A549 (cell line): ENCODE measurements at regions not wholly inside any gene's neighbourhood (a gene's known extent, or its start where the extent isn't known, plus 50 kb on each side); places are given as distances from the start of the nearest gene placed in this dataset.

Source experiments
- ATAC-seq, 2 experiments: fragments of 200-7000 bp in 1 of 2; fragments of >200 bp in 1 of 2; cut with Nextera tagmentation in 1 of 2; cut with Tn5 transposase in 1 of 2; 3 replicates each; pipeline versions ENCODE4 v1.8.0 to v1.9.1; 2018 to 2020; ENCODE audit warnings: mild to moderate bottlenecking in 1 of 2, moderate library complexity in 1 of 2
- CTCF ChIA-PET: fragments of 300-600 bp; sonication (Branson Sonifier 250); formaldehyde crosslinking; extraction: SDS; loops from one replicate; lab custom pipeline; 2021; ENCODE audit warnings: antibody characterized with exemption, inconsistent platforms; lab: Yijun Ruan, JAX
- POLR2A ChIA-PET: fragments of 350-600 bp; formaldehyde crosslinking; extraction: SDS; loops from one replicate; lab custom pipeline; 2021; ENCODE audit warnings: antibody characterized with exemption, inconsistent platforms; lab: Yijun Ruan, JAX
- DNase-seq, 2 experiments: peaks; one replicate each; pipeline versions ENCODE4 v3.0.0 to v3.0.0-alpha.2; 2011 to 2016; ENCODE audit warnings: low read depth in 1 of 2, low spot score in 1 of 2
- FAIRE-seq: peaks from 2 replicates; lab custom pipeline; 2011; peaks lifted over from hg19 to GRCh38; lab: Jason Lieb, UNC
- H3K27ac ChIP-seq, 2 experiments: fragments of >200 bp; sonication (Bioruptor Twin); formaldehyde crosslinking; 3 replicates each; pipeline ENCODE4 v1.5.1; 2016 to 2017
- H3K4me1 ChIP-seq: fragments of >200 bp; sonication (Bioruptor Twin); formaldehyde crosslinking; 3 replicates; pipeline ENCODE4 v1.6.1; 2016
- H3K4me2 ChIP-seq: fragments of >200 bp; sonication (Bioruptor Twin); formaldehyde crosslinking; 3 replicates; pipeline ENCODE4 v1.6.1; 2016
- H3K4me3 ChIP-seq: fragments of >200 bp; sonication (Bioruptor Twin); formaldehyde crosslinking; 3 replicates; pipeline ENCODE4 v1.5.1; 2016
- H3K9me3 ChIP-seq: fragments of >200 bp; sonication (Bioruptor Twin); formaldehyde crosslinking; 3 replicates; pipeline ENCODE4 v1.6.1; 2016
- BCL3 ChIP-seq: fragments of >200 bp; sonication (Bioruptor Twin); formaldehyde crosslinking; IDR thresholded peaks from 3 replicates; pipeline ENCODE4 v1.6.1; 2016
- CBX2 ChIP-seq: fragments of 200-600 bp; sonication (generic); IDR thresholded peaks from 2 replicates; pipeline ENCODE4 v1.6.1; 2016; ENCODE audit warnings: low read depth, mild to moderate bottlenecking, borderline replicate concordance
- E2F6 ChIP-seq: IDR thresholded peaks from 2 replicates; pipeline ENCODE4 v1.6.1; 2012; ENCODE audit warnings: low read depth, borderline replicate concordance
- EHMT2 ChIP-seq: fragments of 200-600 bp; sonication (generic); IDR thresholded peaks from 2 replicates; pipeline ENCODE4 v1.6.1; 2016; ENCODE audit warnings: antibody characterized with exemption, low read depth, mild to moderate bottlenecking, moderate library complexity
- EP300 ChIP-seq, 2 experiments: fragments of >200 bp; sonication (Bioruptor Twin); formaldehyde crosslinking; IDR thresholded peaks; 2 replicates in 1 of 2; 3 replicates in 1 of 2; pipeline ENCODE4 v1.6.1; 2016 to 2017
- FOSB ChIP-seq: fragments of 250-450 bp; sonication (Bioruptor Pico); IDR thresholded peaks from 2 replicates; pipeline ENCODE4 v1.5.0; 2020; ENCODE audit warnings: mild to moderate bottlenecking, moderate library complexity
- FOSL2 ChIP-seq, 2 experiments: fragments of 450-650 bp in 1 of 2; fragments of >200 bp in 1 of 2; sonication (Bioruptor Twin) in 1 of 2; formaldehyde crosslinking; IDR thresholded peaks; 2 replicates each; pipeline versions ENCODE4 v1.5.0 to v1.6.1; 2016 to 2020; ENCODE audit warnings: mild to moderate bottlenecking in 1 of 2, moderate library complexity in 1 of 2
- FOXS1 ChIP-seq: fragments of 250-450 bp; sonication (Bioruptor Pico); IDR thresholded peaks from 2 replicates; pipeline ENCODE4 v1.5.0; 2020; ENCODE audit warnings: mild to moderate bottlenecking, moderate library complexity
- GATA3 ChIP-seq: IDR thresholded peaks from 2 replicates; pipeline ENCODE4 v1.6.1; 2012; ENCODE audit warnings: borderline replicate concordance
- HEYL ChIP-seq: fragments of 250-450 bp; sonication (Bioruptor Pico); IDR thresholded peaks from 2 replicates; pipeline ENCODE4 v1.8.0; 2021; ENCODE audit warnings: mild to moderate bottlenecking, moderate library complexity
- HOXB5 ChIP-seq: fragments of 250-450 bp; sonication (Bioruptor Pico); IDR thresholded peaks from 2 replicates; pipeline ENCODE4 v1.5.0; 2020; ENCODE audit warnings: mild to moderate bottlenecking, moderate library complexity
- KDM5A ChIP-seq: fragments of 200-600 bp; sonication (generic); IDR thresholded peaks from 2 replicates; pipeline ENCODE4 v1.6.1; 2016; ENCODE audit warnings: antibody characterized with exemption, mild to moderate bottlenecking
- MAFK ChIP-seq: fragments of 450-650 bp; IDR thresholded peaks from 2 replicates; pipeline ENCODE4 v1.6.1; 2014; ENCODE audit not compliant: partially characterized antibody
- MAZ ChIP-seq: fragments of 150-350 bp; IDR thresholded peaks from 2 replicates; pipeline ENCODE4 v1.6.1; 2014; ENCODE audit warnings: antibody characterized with exemption, low read depth, low read length, borderline replicate concordance
- NFE2L2 ChIP-seq: fragments of 150-350 bp; conservative IDR thresholded peaks from 2 replicates; pipeline ENCODE4 v1.6.1; 2014; ENCODE audit warnings: low read length
- NR3C1 ChIP-seq: fragments of >200 bp; sonication (Bioruptor Twin); formaldehyde crosslinking; IDR thresholded peaks from 3 replicates; pipeline ENCODE4 v1.6.1; 2017
- PBX3 ChIP-seq: IDR thresholded peaks from 2 replicates; pipeline ENCODE4 v1.6.1; 2012
- POLR2A ChIP-seq: IDR thresholded peaks from 2 replicates; pipeline ENCODE4 v1.6.1; 2012; ENCODE audit warnings: mild to moderate bottlenecking, low read length
- RAD21 ChIP-seq, 2 experiments: fragments of >200 bp in 1 of 2; sonication (Bioruptor Twin) in 1 of 2; formaldehyde crosslinking in 1 of 2; IDR thresholded peaks in 1 of 2; conservative IDR thresholded peaks in 1 of 2; 2 replicates in 1 of 2; 3 replicates in 1 of 2; pipeline ENCODE4 v1.6.1; 2012 to 2018; ENCODE audit warnings: inconsistent platforms in 1 of 2
- REST ChIP-seq: fragments of 200-600 bp; sonication (generic); IDR thresholded peaks from 2 replicates; pipeline ENCODE4 v1.6.1; 2016; ENCODE audit warnings: antibody characterized with exemption, mild to moderate bottlenecking, moderate library complexity
- RFX5 ChIP-seq: fragments of 450-650 bp; IDR thresholded peaks from 2 replicates; pipeline ENCODE4 v1.7.1; 2014; ENCODE audit warnings: antibody characterized with exemption, mild to moderate bottlenecking, moderate library complexity
- RNF2 ChIP-seq: fragments of 200-600 bp; sonication (generic); IDR thresholded peaks from 2 replicates; pipeline ENCODE4 v1.6.1; 2016; ENCODE audit warnings: low read depth, mild to moderate bottlenecking, antibody characterized with exemption, moderate library complexity, borderline replicate concordance
- SREBF2 ChIP-seq: fragments of 450-650 bp; IDR thresholded peaks from 2 replicates; pipeline ENCODE4 v1.6.1; 2014; ENCODE audit warnings: mild to moderate bottlenecking, moderate library complexity
- TFCP2L1 ChIP-seq: fragments of 250-450 bp; sonication (Bioruptor Pico); IDR thresholded peaks from 2 replicates; pipeline ENCODE4 v1.5.0; 2021; ENCODE audit warnings: mild to moderate bottlenecking
- ZC3H11A ChIP-seq: fragments of 450-650 bp; IDR thresholded peaks from 2 replicates; pipeline ENCODE4 v1.6.1; 2014; ENCODE audit warnings: antibody characterized with exemption, mild to moderate bottlenecking
- ZFP36 ChIP-seq: fragments of 450-650 bp; IDR thresholded peaks from 2 replicates; pipeline ENCODE4 v1.6.1; 2014; ENCODE audit warnings: borderline replicate concordance; ENCODE audit not compliant: partially characterized antibody
- ZNF302 ChIP-seq: fragments of 250-450 bp; sonication (Bioruptor Pico); IDR thresholded peaks from 2 replicates; pipeline ENCODE4 v1.9.0; 2021; ENCODE audit warnings: inconsistent platforms, mild to moderate bottlenecking, moderate library complexity
- WGBS: methylation state at CpG from one replicate; pipeline ENCODE4 v1.1.6; 2017; ENCODE audit errors: missing lambda C conversion rate; 5-methylcytosine and 5-hydroxymethylcytosine counted together

- Histone ChIP-seq H3K4me3 (no peak overlapping the region), H3K4me1 (no peaks in the 10 kb centered on the region), H3K9me3 (no peaks in the 10 kb centered on the region), H3K4me2 (no peak overlapping the region), H3K27ac (no peak overlapping the region)
- no peak for ATAC-seq
- WGBS, result 53% methylated on average over 10 of the region's 10 CpGs
- no peak for TF ChIP-seq REST
- no peak for TF ChIP-seq HOXB5 (CRISPR knock-in tag)
- no peak for TF ChIP-seq NFE2L2
- no peak for TF ChIP-seq CBX2
- TF ChIP-seq SREBF2, result no peak
- TF ChIP-seq PBX3, result no peak
- no peak for TF ChIP-seq EP300 (IDR thresholded peaks at IDR 0.05)
- no peak for TF ChIP-seq EHMT2
- TF ChIP-seq MAZ, result no peak
- TF ChIP-seq HEYL (CRISPR knock-in tag), result no peak
- no peak for TF ChIP-seq POLR2A
- TF ChIP-seq RNF2, result no peak
- DNase-seq, result no peak
- ChIA-PET CTCF (no interaction called here), POLR2A (no interaction called here)
- FAIRE-seq, result no peak
Observed at GRCh38 chr1:38296047-38296446, 249.5 kb upstream of the POU3F1 start.

- no peak for DNase-seq
- CTCF ChIA-PET, result no interaction called here
- TF ChIP-seq KDM5A (no peak), NR3C1 (no peak), FOXS1 (no peak), ZFP36 (no peak), E2F6 (no peak), ZNF302 (CRISPR knock-in tag) (no peak), RNF2 (no peak), RAD21 (conservative IDR thresholded peaks at IDR 0.05 in 1 of 2, IDR thresholded peaks at IDR 0.05 in 1 of 2) (no peak), BCL3 (no peak), RFX5 (no peak), ZC3H11A (no peak), FOSB (CRISPR knock-in tag) (no peak), FOSL2 (IDR thresholded peaks at IDR 0.05) (no peak), FOSL2 (CRISPR knock-in tag; IDR thresholded peaks at IDR 0.05) (no peak), TFCP2L1 (CRISPR knock-in tag) (no peak), MAFK (no peak), NFE2L2 (no peak), GATA3 (no peak), HEYL (CRISPR knock-in tag) (no peak)
- Histone ChIP-seq H3K9me3 (no peaks in the 10 kb centered on the region), H3K4me2 (no peak overlapping the region), H3K4me3 (no peak overlapping the region), H3K27ac (no peak overlapping the region), H3K4me1 (no peaks in the 10 kb centered on the region)
- no peak for ATAC-seq
- no peak for FAIRE-seq
- POLR2A ChIA-PET, result no interaction called here
- 0% methylated on average over 1 of the region's 4 CpGs for WGBS
Observed at GRCh38 chr1:38293567-38293966, 247.0 kb upstream of the POU3F1 start.
